Activated naive CD8-positive, alpha-beta T cell treated with anti-CD3 and anti-CD28 coated beads, Interleukin-2, amount 50 U/mL, for 24 hours (primary cell): ENCODE measurements at regions not wholly inside any gene's neighbourhood (a gene's known extent, or its start where the extent isn't known, plus 50 kb on each side); places are given as distances from the start of the nearest gene placed in this dataset.
"Not testable (repeated sequence)": the region's sequence is repeated elsewhere in the genome, so short reads cannot be mapped to it uniquely, and the experiment has no call there.

ENCODE experiments used
- ATAC-seq: fragments of 150-1000 bp; cut with Tn5 transposase; one replicate; pipeline ENCODE4 v1.10.0; 2021
- DNase-seq: peaks from one replicate; pipeline ENCODE4 v3.0.0; 2021
- H3K27ac Mint-ChIP-seq: one replicate; pipeline ENCODE4 v1.8.0; 2021; ENCODE audit warnings: mild to moderate bottlenecking, mixed read lengths
- H3K27me3 Mint-ChIP-seq: one replicate; pipeline ENCODE4 v1.8.0; 2021; ENCODE audit warnings: mixed read lengths
- H3K36me3 Mint-ChIP-seq: one replicate; pipeline ENCODE4 v1.8.0; 2021; ENCODE audit warnings: low read depth, mixed read lengths
- H3K4me1 Mint-ChIP-seq: one replicate; pipeline ENCODE4 v1.8.0; 2021; ENCODE audit warnings: mixed read lengths
- H3K4me3 Mint-ChIP-seq: one replicate; pipeline ENCODE4 v1.8.0; 2021; ENCODE audit warnings: mild to moderate bottlenecking, moderate library complexity, mixed read lengths
- H3K9me3 Mint-ChIP-seq: one replicate; pipeline ENCODE4 v1.8.0; 2021; ENCODE audit warnings: mixed read lengths

DNA sequence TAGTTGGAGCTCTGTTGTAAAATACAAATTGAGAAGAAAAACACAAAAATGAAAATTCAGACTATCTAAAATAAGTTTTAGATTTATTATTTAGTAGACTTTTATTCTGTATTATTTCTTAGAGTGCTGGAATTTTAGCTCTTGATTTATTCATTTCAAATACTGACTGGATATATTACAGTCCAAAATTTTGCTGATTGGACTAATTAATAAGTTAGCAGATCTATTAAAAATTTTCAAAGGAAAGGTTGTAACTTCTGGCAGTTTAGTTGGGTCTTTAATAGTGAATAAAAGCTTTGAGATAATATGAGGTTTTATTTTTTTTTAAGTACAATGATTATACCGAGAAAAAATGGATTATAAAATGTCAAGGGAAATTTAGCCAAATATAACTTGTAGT, 1224.9 kb upstream of the SPRY2 start:
- peaks cover 11% of the 10 kb centered on the region for H3K9me3 Mint-ChIP-seq
- H3K4me1 Mint-ChIP-seq, result no peaks in the 10 kb centered on the region
- DNase-seq (no peak), ATAC-seq (no peak)
- no peaks in the 10 kb centered on the region for H3K27me3 Mint-ChIP-seq
- H3K27ac Mint-ChIP-seq, result no peak overlapping the region
- H3K36me3 Mint-ChIP-seq, result no peaks in the 10 kb centered on the region
- H3K4me3 Mint-ChIP-seq, result no peak overlapping the region

DNA sequence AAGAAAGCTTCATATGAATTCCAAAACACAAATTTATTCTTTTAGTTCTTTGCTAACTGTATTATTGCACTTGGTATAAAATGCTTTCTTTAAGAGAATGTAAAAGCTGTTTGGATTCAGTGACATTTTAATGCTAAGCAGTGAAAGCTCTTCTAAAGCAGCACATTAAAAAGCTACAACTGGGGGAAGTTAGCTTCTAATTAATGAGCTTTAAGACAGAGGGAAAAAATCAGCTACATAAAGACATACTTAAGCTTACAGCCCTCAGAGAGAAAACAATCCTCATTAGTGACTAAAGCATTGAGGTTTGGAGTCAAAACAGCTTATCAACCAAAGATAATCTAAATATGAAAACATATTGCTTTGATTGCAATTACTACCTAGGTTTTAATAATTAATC, 1222.2 kb upstream of the SPRY2 start:
- H3K36me3 Mint-ChIP-seq, result no peaks in the 10 kb centered on the region
- no peak overlapping the region for H3K4me3 Mint-ChIP-seq
- no peaks in the 10 kb centered on the region for H3K4me1 Mint-ChIP-seq
- H3K27ac Mint-ChIP-seq, result no peak overlapping the region
- H3K27me3 Mint-ChIP-seq, result no peaks in the 10 kb centered on the region
- DNase-seq, result no peak
- ATAC-seq, result no peak
- H3K9me3 Mint-ChIP-seq, result peaks cover 4% of the 10 kb centered on the region

DNA sequence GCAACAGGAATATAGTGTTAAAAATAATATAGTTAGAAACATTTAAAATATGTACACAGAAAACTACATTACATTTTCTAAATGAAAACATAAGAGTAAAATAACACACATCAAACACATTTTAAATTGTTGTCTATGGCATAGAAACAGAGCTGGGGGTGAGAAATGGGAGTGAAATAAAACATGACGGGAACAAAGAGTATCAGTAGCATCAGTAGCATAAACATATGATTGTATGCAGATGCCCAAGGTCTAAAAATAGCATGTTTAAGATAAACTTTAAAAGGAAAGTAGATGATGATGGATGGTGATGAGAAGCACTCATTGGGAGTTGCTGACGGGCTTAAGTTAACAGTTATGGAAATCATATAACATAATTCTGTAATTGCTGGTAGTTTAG, 1221.7 kb upstream of the SPRY2 start:
- Mint-ChIP-seq H3K4me3 (no peak overlapping the region), H3K27me3 (no peaks in the 10 kb centered on the region), H3K36me3 (no peaks in the 10 kb centered on the region), H3K4me1 (no peaks in the 10 kb centered on the region), H3K9me3 (peaks cover 3% of the 10 kb centered on the region), H3K27ac (no peak overlapping the region)
- no peak for DNase-seq
- ATAC-seq, result no peak

DNA sequence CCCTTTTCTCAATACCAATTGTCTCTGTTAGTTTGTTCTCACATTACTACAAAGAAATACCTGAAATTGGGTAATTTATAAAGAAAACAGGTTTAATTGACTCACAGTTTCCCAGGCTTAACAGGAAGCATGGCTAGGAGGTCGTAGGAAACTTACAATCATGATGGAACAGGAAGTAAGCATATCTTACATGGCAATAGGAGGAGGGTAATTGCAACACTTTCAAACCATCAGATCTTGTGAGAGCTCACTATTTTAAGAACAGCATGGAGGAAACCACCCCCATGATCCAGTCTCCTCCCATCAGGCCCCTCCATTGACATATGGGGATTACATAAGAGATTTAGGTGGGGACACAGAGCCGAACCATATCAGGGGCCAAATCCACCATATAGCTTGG, 1210.1 kb upstream of the SPRY2 start:
- no peak for ATAC-seq
- Mint-ChIP-seq H3K27me3 (no peaks in the 10 kb centered on the region), H3K27ac (no peak overlapping the region), H3K4me1 (no peaks in the 10 kb centered on the region), H3K36me3 (no peaks in the 10 kb centered on the region), H3K9me3 (peaks cover 36% of the 10 kb centered on the region), H3K4me3 (no peak overlapping the region)
- no peak for DNase-seq

DNA sequence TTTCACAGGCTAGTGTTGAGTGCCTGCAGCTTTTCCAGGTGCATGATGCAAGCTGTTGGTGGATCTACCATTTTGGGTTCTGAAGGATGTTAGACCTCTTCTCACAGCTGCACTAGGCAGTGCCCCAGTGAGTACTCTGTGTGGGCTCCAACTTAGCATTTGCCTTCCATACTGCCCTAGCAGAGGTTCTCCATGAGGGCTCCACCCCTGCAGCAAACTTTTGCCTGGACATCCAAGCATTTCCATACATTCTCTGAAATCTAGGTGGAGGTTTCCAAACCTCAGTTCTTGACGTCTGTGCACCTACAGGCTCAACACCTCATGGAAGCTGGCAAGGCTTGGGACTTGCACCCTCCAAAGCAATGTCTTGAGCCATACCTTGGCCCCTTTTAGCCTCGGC, 1205.4 kb upstream of the SPRY2 start:
- H3K9me3 Mint-ChIP-seq, result peaks cover 39% of the 10 kb centered on the region
- H3K27me3 Mint-ChIP-seq, H3K36me3 Mint-ChIP-seq, H3K27ac Mint-ChIP-seq, DNase-seq, H3K4me3 Mint-ChIP-seq, ATAC-seq, H3K4me1 Mint-ChIP-seq: not testable (repeated sequence)

DNA sequence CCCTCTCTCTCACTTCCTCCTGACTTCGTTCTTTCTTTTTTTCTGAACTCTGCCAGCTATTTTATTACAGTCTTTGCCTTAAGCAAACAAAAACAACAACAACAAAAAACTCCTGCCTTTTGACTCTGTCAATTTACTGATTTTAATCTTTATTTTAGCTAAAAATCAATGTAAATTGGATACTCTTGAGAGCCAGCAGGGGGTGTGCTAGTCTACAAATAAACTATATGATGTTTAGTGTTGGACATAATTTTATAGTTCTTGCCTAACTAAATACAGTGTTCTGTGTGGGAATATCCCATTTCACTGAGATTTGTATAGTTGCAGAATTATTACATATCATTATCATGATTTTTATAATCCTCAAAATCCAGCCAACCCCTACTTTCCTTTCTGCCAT, 1199.9 kb upstream of the SPRY2 start:
- ATAC-seq, result no peak
- DNase-seq, result no peak
- Mint-ChIP-seq H3K36me3 (no peaks in the 10 kb centered on the region), H3K9me3 (peaks cover 16% of the 10 kb centered on the region), H3K4me1 (no peaks in the 10 kb centered on the region), H3K4me3 (no peak overlapping the region), H3K27ac (no peak overlapping the region), H3K27me3 (no peaks in the 10 kb centered on the region)

DNA sequence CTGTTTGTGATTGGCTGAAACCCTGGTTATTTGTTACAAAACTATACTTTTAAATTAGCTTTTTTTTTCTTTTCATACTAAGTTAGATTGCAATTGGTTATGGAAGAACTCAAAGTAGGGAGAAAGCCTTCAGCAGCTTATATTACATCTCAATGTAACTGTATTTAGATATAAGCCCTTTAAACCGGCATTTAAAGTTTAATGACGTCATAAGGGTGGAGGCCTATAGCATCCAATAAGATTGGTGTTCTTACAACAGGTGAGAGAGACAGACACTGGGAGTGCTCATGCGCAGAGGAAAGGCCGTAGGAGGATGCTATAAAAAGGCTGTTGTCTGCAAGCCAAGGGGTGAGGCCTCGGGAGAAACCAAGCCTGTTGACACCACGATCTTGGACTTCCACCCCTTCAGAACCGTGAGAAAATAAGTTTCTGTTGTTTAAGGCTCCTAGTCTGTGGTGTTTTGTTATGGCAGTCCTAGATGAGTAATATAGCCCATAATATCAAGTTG, 1198.8 kb upstream of the SPRY2 start:
- DNase-seq (no peak), ATAC-seq (no peak)
- Mint-ChIP-seq H3K27me3 (no peaks in the 10 kb centered on the region), H3K9me3 (peaks cover 8% of the 10 kb centered on the region), H3K27ac (no peak overlapping the region), H3K4me1 (no peaks in the 10 kb centered on the region), H3K4me3 (no peak overlapping the region), H3K36me3 (no peaks in the 10 kb centered on the region)

DNA sequence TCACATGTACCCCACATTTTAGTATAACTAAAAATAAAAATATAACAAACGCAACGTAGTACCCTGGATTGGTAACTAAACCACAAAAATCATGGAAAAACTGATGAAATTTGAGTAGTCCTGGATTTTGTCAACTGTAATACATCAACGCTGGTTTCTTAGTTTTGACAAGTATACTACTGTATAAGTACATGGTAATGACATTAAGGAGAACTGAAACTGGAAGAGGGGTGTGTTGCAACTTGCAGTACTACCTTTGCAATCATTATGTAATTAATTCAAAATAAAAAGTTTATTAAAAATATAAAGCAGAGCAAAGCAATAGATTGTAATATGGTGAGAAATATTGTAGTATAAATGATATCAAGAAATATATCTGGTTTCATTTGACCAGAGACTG, 1158.0 kb upstream of the SPRY2 start:
- ATAC-seq, result no peak
- no peaks in the 10 kb centered on the region for H3K36me3 Mint-ChIP-seq
- H3K27ac Mint-ChIP-seq, result no peak overlapping the region
- no peaks in the 10 kb centered on the region for H3K4me1 Mint-ChIP-seq
- no peak for DNase-seq
- H3K4me3 Mint-ChIP-seq, result no peak overlapping the region
- H3K27me3 Mint-ChIP-seq, result no peaks in the 10 kb centered on the region
- peaks cover 35% of the 10 kb centered on the region for H3K9me3 Mint-ChIP-seq

DNA sequence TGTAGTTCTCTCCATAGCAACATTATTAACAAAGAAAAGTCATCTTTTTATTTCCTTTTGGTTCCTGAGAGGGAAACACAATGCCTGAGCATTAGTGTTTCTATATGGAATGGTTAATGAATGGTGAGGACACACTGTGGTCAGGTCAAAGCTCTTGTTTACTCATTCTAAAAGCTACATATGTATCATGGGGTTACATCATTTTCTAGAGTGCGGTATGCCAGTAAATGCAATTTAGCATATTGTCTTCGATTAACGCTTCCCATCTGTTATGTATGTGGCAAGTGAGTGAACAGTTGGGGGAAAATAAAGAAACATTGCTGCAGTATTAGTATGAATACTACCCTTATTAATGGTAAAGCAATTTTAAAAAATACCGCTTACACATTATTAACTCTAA, 1152.2 kb upstream of the SPRY2 start:
- Mint-ChIP-seq H3K27ac (no peak overlapping the region), H3K9me3 (peaks cover 26% of the 10 kb centered on the region), H3K4me1 (no peaks in the 10 kb centered on the region), H3K36me3 (no peaks in the 10 kb centered on the region), H3K4me3 (no peak overlapping the region), H3K27me3 (no peaks in the 10 kb centered on the region)
- DNase-seq (no peak), ATAC-seq (no peak)

DNA sequence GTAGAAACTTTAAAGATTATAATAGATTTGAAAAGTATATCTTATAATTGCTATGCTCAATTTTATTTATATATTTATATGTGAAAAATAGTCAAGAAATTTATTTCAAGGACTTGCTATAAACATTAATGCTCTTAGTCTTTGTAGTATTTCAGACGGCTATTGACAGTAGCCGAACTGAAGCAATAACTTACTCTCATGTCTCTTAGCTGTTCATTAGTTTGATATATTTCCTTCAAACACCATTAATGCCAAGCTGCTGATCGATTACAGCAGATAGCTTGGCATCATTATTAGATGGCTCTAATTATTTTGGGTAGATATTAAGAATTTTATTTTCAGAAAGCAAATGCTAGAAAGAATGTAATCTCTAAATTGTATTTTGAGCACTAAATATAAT, 1151.5 kb upstream of the SPRY2 start:
- DNase-seq (no peak), ATAC-seq (no peak)
- Mint-ChIP-seq H3K4me3 (no peak overlapping the region), H3K4me1 (no peaks in the 10 kb centered on the region), H3K36me3 (no peaks in the 10 kb centered on the region), H3K9me3 (peaks cover 20% of the 10 kb centered on the region), H3K27me3 (no peaks in the 10 kb centered on the region), H3K27ac (no peak overlapping the region)

DNA sequence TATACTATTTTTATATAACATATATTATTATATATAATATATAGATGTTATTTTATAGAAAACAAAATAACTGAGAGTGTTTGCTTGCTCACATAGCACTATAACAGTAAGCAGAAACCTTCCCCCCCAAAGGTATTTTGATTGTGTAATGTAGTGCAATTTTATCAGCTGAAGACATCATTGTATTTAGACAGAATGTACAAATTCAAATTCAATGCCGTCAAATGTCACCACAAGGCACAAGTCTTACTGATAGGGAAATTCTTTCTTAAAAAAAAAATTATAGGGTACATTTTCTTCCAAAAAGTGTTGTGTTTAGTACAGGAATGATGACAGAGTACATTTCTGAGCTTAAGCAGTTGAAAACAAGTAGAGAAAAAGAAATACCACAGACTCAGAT, 1147.1 kb upstream of the SPRY2 start:
- Mint-ChIP-seq H3K9me3 (peaks cover 5% of the 10 kb centered on the region), H3K27me3 (no peaks in the 10 kb centered on the region), H3K27ac (no peak overlapping the region), H3K4me1 (no peaks in the 10 kb centered on the region), H3K36me3 (no peaks in the 10 kb centered on the region), H3K4me3 (no peak overlapping the region)
- DNase-seq, result no peak
- no peak for ATAC-seq

DNA sequence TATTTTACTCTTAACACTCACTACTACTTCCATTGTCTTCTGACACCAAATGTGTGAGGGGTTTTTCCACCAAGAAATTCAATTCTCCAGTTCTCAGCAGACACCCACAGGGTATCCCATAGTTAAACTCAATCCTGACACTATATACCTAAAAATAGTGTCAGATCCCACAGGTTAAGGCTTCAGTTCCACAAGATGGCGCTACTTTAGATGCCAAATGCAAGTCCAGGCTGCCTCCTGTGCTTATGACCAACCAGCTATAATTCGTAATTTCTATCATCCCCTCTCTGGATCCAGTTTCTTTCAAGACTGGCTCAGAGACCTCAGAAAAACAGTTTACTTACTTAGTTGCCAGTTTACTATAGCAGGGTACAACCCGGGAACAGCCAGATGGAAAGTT, 1146.2 kb upstream of the SPRY2 start:
- no peak overlapping the region for H3K4me3 Mint-ChIP-seq
- ATAC-seq (no peak), DNase-seq (no peak)
- H3K4me1 Mint-ChIP-seq, result no peaks in the 10 kb centered on the region
- peaks cover 7% of the 10 kb centered on the region for H3K9me3 Mint-ChIP-seq
- no peaks in the 10 kb centered on the region for H3K36me3 Mint-ChIP-seq
- H3K27me3 Mint-ChIP-seq, result no peaks in the 10 kb centered on the region
- H3K27ac Mint-ChIP-seq, result no peak overlapping the region

DNA sequence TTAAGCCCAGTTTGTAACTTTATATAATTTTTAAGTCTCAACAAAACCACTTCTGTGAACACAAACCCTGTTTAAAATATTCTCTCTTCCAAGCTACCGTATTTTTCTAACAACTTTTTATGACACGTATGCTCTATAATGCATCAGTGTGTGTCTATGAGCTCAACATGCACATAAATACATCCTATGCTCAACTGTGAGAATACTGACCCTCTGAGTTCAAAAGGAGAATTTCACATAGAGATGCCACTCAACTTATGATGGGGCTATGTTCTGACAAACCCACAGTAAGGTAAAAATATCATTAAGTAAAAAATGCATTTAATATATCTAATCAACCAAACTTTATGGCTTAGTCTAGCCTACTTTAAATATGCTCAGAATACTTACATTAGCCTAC, 1139.7 kb upstream of the SPRY2 start:
- no peak overlapping the region for H3K27ac Mint-ChIP-seq
- H3K36me3 Mint-ChIP-seq, result no peaks in the 10 kb centered on the region

DNA sequence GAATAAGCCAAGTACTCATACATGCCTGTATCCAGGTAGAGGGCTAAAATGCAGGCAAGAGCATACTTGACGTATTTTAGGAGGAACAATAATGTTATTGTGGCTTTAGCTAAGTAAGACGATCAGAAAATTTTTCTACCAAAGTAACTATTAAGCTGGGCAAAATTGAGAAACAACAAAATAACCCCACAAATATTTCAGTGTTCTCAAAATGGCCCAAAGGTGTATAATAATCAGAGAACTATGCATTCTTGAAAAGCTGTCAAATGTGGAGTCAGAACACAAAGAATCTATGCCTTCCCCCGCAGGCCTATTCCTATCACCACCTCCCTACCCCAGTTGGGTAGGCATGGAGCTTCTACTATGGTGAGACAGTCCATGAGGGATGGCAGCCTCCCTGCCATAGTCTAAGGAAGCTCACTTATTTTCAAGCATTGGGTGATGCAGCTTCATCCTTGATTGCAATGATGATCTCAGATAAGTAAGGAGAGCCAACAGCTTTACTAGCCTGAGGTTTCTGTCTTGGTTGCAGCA, 1132.5 kb upstream of the SPRY2 start:
- H3K36me3 Mint-ChIP-seq, result no peaks in the 10 kb centered on the region
- no peak overlapping the region for H3K4me3 Mint-ChIP-seq
- no peak for DNase-seq
- peaks cover 19% of the 10 kb centered on the region for H3K9me3 Mint-ChIP-seq
- no peaks in the 10 kb centered on the region for H3K27me3 Mint-ChIP-seq
- ATAC-seq, result no peak
- H3K27ac Mint-ChIP-seq, result no peak overlapping the region
- no peaks in the 10 kb centered on the region for H3K4me1 Mint-ChIP-seq

More for the DNA sequence above, 1139.7 kb upstream of the SPRY2 start:
- ATAC-seq, result no peak
- H3K27me3 Mint-ChIP-seq, result no peaks in the 10 kb centered on the region
- no peak overlapping the region for H3K4me3 Mint-ChIP-seq
- H3K9me3 Mint-ChIP-seq, result peaks cover 17% of the 10 kb centered on the region
- no peak for DNase-seq
- no peaks in the 10 kb centered on the region for H3K4me1 Mint-ChIP-seq

DNA sequence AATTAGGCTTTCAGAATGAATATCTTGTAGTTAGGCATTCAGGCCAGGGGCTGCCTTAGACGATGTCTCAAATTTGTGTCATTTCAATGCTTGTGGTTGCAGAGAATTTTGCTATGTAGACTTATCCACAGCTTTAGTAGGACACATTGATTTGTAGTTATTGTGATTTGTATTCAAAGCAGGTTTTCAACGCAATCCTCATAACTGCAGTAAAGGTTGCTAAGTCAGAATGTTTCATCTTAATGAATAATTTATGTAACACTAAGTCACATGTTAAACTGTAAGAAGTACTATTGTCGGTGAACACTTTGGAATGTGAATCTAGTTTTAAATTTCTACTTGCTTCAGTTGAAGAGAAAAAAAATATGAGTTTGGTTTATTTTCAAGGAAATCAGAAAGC, 1117.2 kb upstream of the SPRY2 start:
- Mint-ChIP-seq H3K27me3 (no peaks in the 10 kb centered on the region), H3K4me3 (no peak overlapping the region), H3K36me3 (no peaks in the 10 kb centered on the region), H3K27ac (no peak overlapping the region), H3K4me1 (no peaks in the 10 kb centered on the region), H3K9me3 (no peaks in the 10 kb centered on the region)
- ATAC-seq (no peak), DNase-seq (no peak)

DNA sequence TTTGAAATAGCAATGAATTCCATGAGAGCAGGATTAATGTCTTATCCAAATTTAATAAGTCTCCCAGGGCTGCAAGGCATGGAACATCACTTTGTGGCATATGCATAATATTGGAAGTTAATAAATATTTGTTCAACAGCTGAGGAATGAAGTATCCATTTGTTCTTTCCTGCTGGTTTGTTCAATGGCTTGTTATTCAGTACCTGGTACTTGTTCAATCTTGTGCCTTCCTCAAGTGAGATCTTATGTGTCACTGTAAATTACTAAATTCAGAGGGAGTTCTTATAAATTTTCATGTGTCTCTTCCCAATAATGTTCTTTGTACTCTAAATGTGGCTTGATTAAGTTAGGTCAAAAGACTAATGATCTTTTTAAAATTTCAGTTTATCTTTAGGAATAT, 1105.5 kb upstream of the SPRY2 start:
- Mint-ChIP-seq H3K9me3 (peaks cover 4% of the 10 kb centered on the region), H3K36me3 (no peaks in the 10 kb centered on the region), H3K4me3 (no peak overlapping the region), H3K27me3 (no peaks in the 10 kb centered on the region), H3K4me1 (no peaks in the 10 kb centered on the region), H3K27ac (no peak overlapping the region)
- ATAC-seq (no peak), DNase-seq (no peak)
